NCI-H345 (cell line): ENCODE measurements at regions not wholly inside any gene's neighbourhood (a gene's known extent, or its start where the extent isn't known, plus 50 kb on each side); places are given as distances from the start of the nearest gene placed in this dataset.

Source experiments
- DNase-seq: peaks from one replicate; lab custom pipeline; 2025; lab: John Stamatoyannopoulos, UW

DNA sequence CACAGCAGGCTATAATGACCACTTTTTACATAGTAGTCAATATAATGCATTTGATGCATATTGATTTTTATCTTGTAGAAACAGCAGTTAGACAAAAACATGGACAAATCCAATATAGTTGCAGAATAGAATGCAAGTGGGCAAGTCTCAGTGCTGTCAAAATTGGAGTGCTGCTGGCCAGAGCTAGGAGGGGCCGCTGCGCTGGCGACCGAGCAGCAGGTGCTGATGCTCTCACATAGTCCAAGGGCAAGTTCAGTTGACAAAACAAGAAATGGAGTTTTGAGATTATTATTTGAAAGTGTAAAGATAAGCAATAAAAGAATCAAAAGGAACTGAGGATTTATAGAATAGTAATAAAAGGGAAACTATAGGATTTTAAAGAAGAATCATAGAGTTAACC is 60.6 kb upstream of the CDK20 start:
- DNase-seq: no peak

DNA sequence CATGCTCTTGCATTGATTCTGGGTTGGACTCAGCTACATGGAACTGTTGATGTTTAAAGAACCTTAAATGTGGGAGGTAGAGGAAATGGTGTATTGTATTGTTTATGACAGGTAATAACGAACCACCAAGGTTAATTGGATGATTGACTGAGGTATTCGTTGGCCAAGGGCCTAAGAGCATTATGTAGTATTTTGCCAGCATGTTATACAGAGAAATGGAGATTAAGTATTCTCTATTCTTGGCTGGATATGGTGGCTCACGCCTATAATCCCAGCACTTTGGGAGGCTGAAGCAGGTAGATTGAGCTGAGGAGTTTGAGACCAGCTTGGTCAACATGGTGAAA is 59.0 kb upstream of the CDK20 start:
- no peak for DNase-seq

DNA sequence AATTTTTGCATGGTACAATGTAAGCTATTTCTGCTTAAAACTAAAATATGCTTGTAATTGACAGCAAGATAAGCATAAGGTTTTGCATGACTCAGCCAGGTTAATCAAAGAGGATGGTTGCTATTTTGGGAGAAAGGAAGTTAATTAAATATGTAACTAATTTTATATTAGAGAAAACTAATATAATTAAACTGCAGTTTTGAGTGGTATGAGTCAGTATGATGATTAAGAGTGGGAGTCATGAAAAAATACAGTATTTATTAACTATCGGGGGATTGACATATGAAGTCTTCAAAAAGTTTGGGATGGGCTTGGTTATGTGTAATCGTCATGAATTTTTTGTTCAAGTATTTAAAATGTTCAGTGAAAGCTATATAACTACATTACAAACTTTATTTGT is 54.0 kb upstream of the CDK20 start:
- no peak for DNase-seq

DNA sequence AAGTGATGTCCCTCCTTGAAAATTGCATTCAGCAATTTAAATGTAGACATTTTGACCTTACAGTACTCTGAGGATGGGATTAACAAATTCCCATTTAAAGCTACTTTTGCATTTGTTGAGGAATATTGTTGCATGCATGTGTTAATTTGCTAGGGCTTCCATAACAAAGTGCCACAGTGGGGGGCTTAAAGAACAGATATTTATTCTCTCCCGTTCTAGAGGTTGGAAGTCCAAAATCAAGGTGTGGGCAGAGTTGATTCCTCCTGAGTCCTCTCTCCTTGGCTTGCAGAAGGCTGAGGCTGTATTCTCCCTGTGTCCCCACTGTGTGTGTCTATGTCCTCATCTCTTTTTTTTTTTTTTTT is 51.8 kb upstream of the CDK20 start:
- DNase-seq: no peak

DNA sequence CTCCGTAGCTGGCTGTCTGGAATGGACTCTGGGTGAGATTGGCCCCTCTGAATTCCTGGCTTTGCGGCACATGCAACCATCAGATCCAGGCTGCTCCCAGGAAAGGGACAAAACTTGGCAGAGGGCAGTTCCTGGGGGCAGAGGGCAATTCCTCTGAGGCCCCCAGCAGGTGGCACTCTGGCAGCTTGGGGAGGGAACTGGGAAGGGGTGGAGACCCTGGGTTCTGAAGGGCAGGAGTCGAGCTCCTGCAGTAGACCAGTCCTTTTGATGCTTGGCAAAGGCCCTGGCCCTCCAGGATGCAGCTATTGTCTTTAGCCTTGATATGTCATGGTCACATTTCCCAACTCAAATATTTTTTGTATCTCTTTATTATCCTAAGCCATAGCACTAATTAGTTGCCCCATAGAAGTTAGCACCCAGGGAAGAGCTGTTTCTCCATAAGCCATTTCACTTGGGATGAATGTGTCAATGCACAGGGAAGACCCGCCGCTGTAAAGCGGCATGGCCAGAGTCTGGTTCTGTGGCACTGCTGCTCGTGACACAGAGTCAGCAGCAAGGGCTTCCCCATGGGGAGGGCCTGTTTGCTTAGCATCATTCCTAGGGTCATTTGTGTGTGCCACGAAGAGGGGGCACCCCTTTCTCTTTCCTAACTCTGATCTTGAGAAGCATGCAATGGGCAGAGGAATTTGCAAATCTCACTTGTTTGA is 51.2 kb upstream of the CDK20 start:
- no peak for DNase-seq

DNA sequence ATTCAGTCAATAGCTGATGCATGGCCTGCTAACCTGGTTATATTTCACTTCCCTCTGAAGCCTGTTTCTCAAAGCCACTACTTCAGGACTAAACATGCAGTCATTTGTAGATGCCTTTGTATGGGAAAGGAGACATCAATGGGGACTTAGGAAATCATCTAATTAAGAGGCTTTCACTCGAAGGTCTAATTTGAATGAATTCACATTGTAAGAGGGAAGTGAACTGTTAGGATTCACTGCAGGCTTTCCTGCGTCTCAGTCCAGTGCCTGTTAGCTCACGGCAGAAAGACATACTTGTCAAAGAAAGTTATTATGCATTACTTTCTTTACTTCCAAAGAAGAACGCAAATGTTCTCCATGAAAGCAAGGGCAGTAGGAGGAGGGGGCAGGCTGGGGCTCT is 50.6 kb upstream of the CDK20 start:
- no peak for DNase-seq
